ENCODE measurements at regions not wholly inside any gene's neighbourhood (a gene's known extent, or its start where the extent isn't known, plus 50 kb on each side); places are given as distances from the start of the nearest gene placed in this dataset.
"Not testable (repeated sequence)": the region's sequence is repeated elsewhere in the genome, so short reads cannot be mapped to it uniquely, and the experiment has no call there.

GRCh38 chr2:171266102-171266501 is 105.4 kb upstream of the TLK1 start:
- Histone ChIP-seq H3K9ac (ENCODE audit: low read depth in 1 of 2, low read length in 2 of 2) (no peak overlapping the region), H3K4me3 (ENCODE audit: low read length in 2 of 2) (no peak overlapping the region), H3K36me3 (ENCODE audit: control insufficient read depth in 2 of 2, insufficient read depth in 2 of 2, low read length in 2 of 2) (no peaks in the 10 kb centered on the region), H3K9me3 (ENCODE audit: control insufficient read depth in 2 of 2, low read length in 2 of 2) (no peaks in the 10 kb centered on the region), H3K27ac (ENCODE audit: low read depth in 2 of 2, low read length in 2 of 2) (no peak overlapping the region), H3K4me1 (ENCODE audit: control insufficient read depth in 2 of 2, insufficient read depth in 2 of 2, low read length in 2 of 2) (no peaks in the 10 kb centered on the region), H3K27me3 (ENCODE audit: control insufficient read depth in 2 of 2, insufficient read depth in 2 of 2, low read length in 2 of 2) (no peaks in the 10 kb centered on the region)

- not testable (repeated sequence) for H3K36me3 ChIP-seq (ENCODE audit: control insufficient read depth in 2 of 2, insufficient read depth in 2 of 2, low read length in 2 of 2); H3K27ac ChIP-seq (ENCODE audit: low read depth in 2 of 2, low read length in 2 of 2); H3K9me3 ChIP-seq (ENCODE audit: control insufficient read depth in 2 of 2, low read length in 2 of 2); H3K9ac ChIP-seq (ENCODE audit: low read depth in 1 of 2, low read length in 2 of 2); H3K4me3 ChIP-seq (ENCODE audit: low read length in 2 of 2); H3K27me3 ChIP-seq (ENCODE audit: control insufficient read depth in 2 of 2, insufficient read depth in 2 of 2, low read length in 2 of 2); H3K4me1 ChIP-seq (ENCODE audit: control insufficient read depth in 2 of 2, insufficient read depth in 2 of 2, low read length in 2 of 2)
Measured at GRCh38 chr2:171261529-171261928, 100.8 kb upstream of the TLK1 start.

GRCh38 chr2:171260471-171261424 is 100.1 kb upstream of the TLK1 start:
- H3K4me3 ChIP-seq (ENCODE audit: low read length in 2 of 2) = no peak overlapping the region
- H3K4me1 ChIP-seq (ENCODE audit: control insufficient read depth in 2 of 2, insufficient read depth in 2 of 2, low read length in 2 of 2) = no peaks in the 10 kb centered on the region
- H3K9me3 ChIP-seq (ENCODE audit: control insufficient read depth in 2 of 2, low read length in 2 of 2) = no peaks in the 10 kb centered on the region
- no peaks in the 10 kb centered on the region for H3K27me3 ChIP-seq (ENCODE audit: control insufficient read depth in 2 of 2, insufficient read depth in 2 of 2, low read length in 2 of 2)
- H3K36me3 ChIP-seq (ENCODE audit: control insufficient read depth in 2 of 2, insufficient read depth in 2 of 2, low read length in 2 of 2) = no peaks in the 10 kb centered on the region
- no peak overlapping the region for H3K9ac ChIP-seq (ENCODE audit: low read depth in 1 of 2, low read length in 2 of 2)
- H3K27ac ChIP-seq (ENCODE audit: low read depth in 2 of 2, low read length in 2 of 2) = no peak overlapping the region

GRCh38 chr2:171254666-171255065 is 94.0 kb upstream of the TLK1 start:
- Histone ChIP-seq H3K27me3 (ENCODE audit: control insufficient read depth in 2 of 2, insufficient read depth in 2 of 2, low read length in 2 of 2) (no peaks in the 10 kb centered on the region), H3K4me3 (ENCODE audit: low read length in 2 of 2) (no peak overlapping the region), H3K27ac (ENCODE audit: low read depth in 2 of 2, low read length in 2 of 2) (no peak overlapping the region), H3K4me1 (ENCODE audit: control insufficient read depth in 2 of 2, insufficient read depth in 2 of 2, low read length in 2 of 2) (no peaks in the 10 kb centered on the region), H3K9me3 (ENCODE audit: control insufficient read depth in 2 of 2, low read length in 2 of 2) (no peaks in the 10 kb centered on the region), H3K36me3 (ENCODE audit: control insufficient read depth in 2 of 2, insufficient read depth in 2 of 2, low read length in 2 of 2) (no peaks in the 10 kb centered on the region), H3K9ac (ENCODE audit: low read depth in 1 of 2, low read length in 2 of 2) (no peak overlapping the region)

GRCh38 chr2:171253900-171254650 is 93.4 kb upstream of the TLK1 start:
- H3K27ac ChIP-seq (ENCODE audit: low read depth in 2 of 2, low read length in 2 of 2) = no peak overlapping the region
- no peak overlapping the region for H3K4me3 ChIP-seq (ENCODE audit: low read length in 2 of 2)

GRCh38 chr2:171253279-171253678 is 92.6 kb upstream of the TLK1 start:
- H3K9me3 ChIP-seq (ENCODE audit: control insufficient read depth in 2 of 2, low read length in 2 of 2) = no peaks in the 10 kb centered on the region
- no peak overlapping the region for H3K9ac ChIP-seq (ENCODE audit: low read depth in 1 of 2, low read length in 2 of 2)
- no peaks in the 10 kb centered on the region for H3K36me3 ChIP-seq (ENCODE audit: control insufficient read depth in 2 of 2, insufficient read depth in 2 of 2, low read length in 2 of 2)
- H3K4me3 ChIP-seq (ENCODE audit: low read length in 2 of 2) = no peak overlapping the region
- no peaks in the 10 kb centered on the region for H3K27me3 ChIP-seq (ENCODE audit: control insufficient read depth in 2 of 2, insufficient read depth in 2 of 2, low read length in 2 of 2)
- H3K27ac ChIP-seq (ENCODE audit: low read depth in 2 of 2, low read length in 2 of 2) = no peak overlapping the region
- no peaks in the 10 kb centered on the region for H3K4me1 ChIP-seq (ENCODE audit: control insufficient read depth in 2 of 2, insufficient read depth in 2 of 2, low read length in 2 of 2)

More at GRCh38 chr2:171253900-171254650, 93.4 kb upstream of the TLK1 start:
- H3K4me1 ChIP-seq (ENCODE audit: control insufficient read depth in 2 of 2, insufficient read depth in 2 of 2, low read length in 2 of 2) = no peaks in the 10 kb centered on the region
- no peaks in the 10 kb centered on the region for H3K27me3 ChIP-seq (ENCODE audit: control insufficient read depth in 2 of 2, insufficient read depth in 2 of 2, low read length in 2 of 2)
- H3K9ac ChIP-seq (ENCODE audit: low read depth in 1 of 2, low read length in 2 of 2) = no peak overlapping the region
- H3K9me3 ChIP-seq (ENCODE audit: control insufficient read depth in 2 of 2, low read length in 2 of 2) = no peaks in the 10 kb centered on the region
- H3K36me3 ChIP-seq (ENCODE audit: control insufficient read depth in 2 of 2, insufficient read depth in 2 of 2, low read length in 2 of 2) = no peaks in the 10 kb centered on the region

GRCh38 chr2:171249689-171250088 is 89.0 kb upstream of the TLK1 start:
- no peaks in the 10 kb centered on the region for H3K27me3 ChIP-seq (ENCODE audit: control insufficient read depth in 2 of 2, insufficient read depth in 2 of 2, low read length in 2 of 2)
- H3K9ac ChIP-seq (ENCODE audit: low read depth in 1 of 2, low read length in 2 of 2) = no peak overlapping the region
- H3K36me3 ChIP-seq (ENCODE audit: control insufficient read depth in 2 of 2, insufficient read depth in 2 of 2, low read length in 2 of 2) = no peaks in the 10 kb centered on the region
- no peak overlapping the region for H3K4me3 ChIP-seq (ENCODE audit: low read length in 2 of 2)
- peaks cover 0 to 7% of the 10 kb centered on the region in 2 donors for H3K9me3 ChIP-seq (ENCODE audit: control insufficient read depth in 2 of 2, low read length in 2 of 2)
- H3K27ac ChIP-seq (ENCODE audit: low read depth in 2 of 2, low read length in 2 of 2) = no peak overlapping the region
- no peaks in the 10 kb centered on the region for H3K4me1 ChIP-seq (ENCODE audit: control insufficient read depth in 2 of 2, insufficient read depth in 2 of 2, low read length in 2 of 2)

- no peak overlapping the region for H3K4me3 ChIP-seq (ENCODE audit: low read length in 2 of 2)
- no peaks in the 10 kb centered on the region for H3K4me1 ChIP-seq (ENCODE audit: control insufficient read depth in 2 of 2, insufficient read depth in 2 of 2, low read length in 2 of 2)
- H3K9me3 ChIP-seq (ENCODE audit: control insufficient read depth in 2 of 2, low read length in 2 of 2) = peaks cover 0 to 7% of the 10 kb centered on the region in 2 donors
- H3K9ac ChIP-seq (ENCODE audit: low read depth in 1 of 2, low read length in 2 of 2) = no peak overlapping the region
- no peak overlapping the region for H3K27ac ChIP-seq (ENCODE audit: low read depth in 2 of 2, low read length in 2 of 2)
- no peaks in the 10 kb centered on the region for H3K27me3 ChIP-seq (ENCODE audit: control insufficient read depth in 2 of 2, insufficient read depth in 2 of 2, low read length in 2 of 2)
- no peaks in the 10 kb centered on the region for H3K36me3 ChIP-seq (ENCODE audit: control insufficient read depth in 2 of 2, insufficient read depth in 2 of 2, low read length in 2 of 2)
Measured at GRCh38 chr2:171247741-171248662, 87.3 kb upstream of the TLK1 start.

- Histone ChIP-seq H3K27me3 (ENCODE audit: control insufficient read depth in 2 of 2, insufficient read depth in 2 of 2, low read length in 2 of 2) (no peaks in the 10 kb centered on the region), H3K4me3 (ENCODE audit: low read length in 2 of 2) (no peak overlapping the region), H3K4me1 (ENCODE audit: control insufficient read depth in 2 of 2, insufficient read depth in 2 of 2, low read length in 2 of 2) (no peaks in the 10 kb centered on the region), H3K36me3 (ENCODE audit: control insufficient read depth in 2 of 2, insufficient read depth in 2 of 2, low read length in 2 of 2) (no peaks in the 10 kb centered on the region), H3K9ac (ENCODE audit: low read depth in 1 of 2, low read length in 2 of 2) (no peak overlapping the region), H3K9me3 (ENCODE audit: control insufficient read depth in 2 of 2, low read length in 2 of 2) (peaks cover 0 to 7% of the 10 kb centered on the region in 2 donors), H3K27ac (ENCODE audit: low read depth in 2 of 2, low read length in 2 of 2) (no peak overlapping the region)
Measured at GRCh38 chr2:171244970-171245782, 84.5 kb upstream of the TLK1 start.

All from mucosa of rectum (tissue), 2 donors.